B cell (primary cell): ENCODE measurements at regions not wholly inside any gene's neighbourhood (a gene's known extent, or its start where the extent isn't known, plus 50 kb on each side); places are given as distances from the start of the nearest gene placed in this dataset.

Experiments used
- ATAC-seq: fragments of 200-7000 bp; cut with Tn5 transposase; one replicate; pipeline ENCODE4 v1.10.0; 2021; ENCODE audit warnings: low read depth, mild to moderate bottlenecking, moderate number of reproducible peaks, moderate library complexity
- CTCF ChIA-PET: fragments of 350-600 bp; sonication (Branson Sonifier 250); formaldehyde crosslinking; loops from one replicate; lab custom pipeline; 2021; ENCODE audit warnings: antibody characterized with exemption, inconsistent platforms; lab: Charles Lee
- POLR2A ChIA-PET: fragments of 350-600 bp; sonication (Branson Sonifier 250); formaldehyde crosslinking; loops from one replicate; lab custom pipeline; 2021; ENCODE audit warnings: antibody characterized with exemption; lab: Charles Lee
- DNase-seq: peaks from one replicate; pipeline ENCODE4 v3.0.0; 2013
- H2AFZ ChIP-seq: 2 replicates; pipeline ENCODE4 v1.6.1; 2012; ENCODE audit warnings: mild to moderate bottlenecking, low read depth, low read length; ENCODE audit not compliant: insufficient read depth, poor library complexity, severe bottlenecking
- H3K27ac ChIP-seq, 2 donors: 1 replicate in 1 of 2; 2 replicates in 1 of 2; pipeline ENCODE4 v1.5.1; 2012 to 2013; ENCODE audit warnings: low read length in 2 of 2, mild to moderate bottlenecking in 2 of 2, moderate library complexity in 1 of 2
- H3K27me3 ChIP-seq, 4 experiments: fragments of 200-600 bp in 1 of 4; sonication (generic) in 1 of 4; replicated peaks in 1 of 4; 1 replicate in 2 of 4; 2 replicates in 2 of 4; pipeline versions ENCODE4 v1.6.1 to v1.7.0; 2013 to 2016; ENCODE audit warnings: low read length in 3 of 4, mild to moderate bottlenecking in 2 of 4, mixed read lengths in 1 of 4, moderate library complexity in 1 of 4; ENCODE audit not compliant: insufficient read depth in 4 of 4, control insufficient read depth in 3 of 4; ENCODE audit errors: control extremely low read depth in 1 of 4
- H3K36me3 ChIP-seq, 2 experiments: replicated peaks in 1 of 2; 1 replicate in 1 of 2; 2 replicates in 1 of 2; pipeline versions ENCODE4 v1.6.1 to v1.7.1; 2013; ENCODE audit warnings: low read length in 1 of 2; ENCODE audit not compliant: insufficient read depth in 2 of 2, control insufficient read depth in 1 of 2; ENCODE audit errors: control extremely low read depth in 1 of 2, extremely low read depth in 1 of 2
- H3K4me1 ChIP-seq, 2 donors: fragments of 200-600 bp in 1 of 2; sonication (generic) in 1 of 2; 1 replicate in 1 of 2; 2 replicates in 1 of 2; pipeline versions ENCODE4 v1.5.1 to v1.6.1; 2013 to 2017; ENCODE audit warnings: low read length in 2 of 2; ENCODE audit not compliant: control insufficient read depth in 2 of 2, insufficient read depth in 2 of 2
- H3K4me2 ChIP-seq: replicated peaks from 2 replicates; pipeline ENCODE3; 2012; ENCODE audit warnings: mild to moderate bottlenecking, low read depth, low read length; ENCODE audit not compliant: poor library complexity, severe bottlenecking
- H3K4me3 ChIP-seq, 5 experiments: fragments of 200-600 bp in 1 of 5; sonication (generic) in 1 of 5; 1 replicate in 3 of 5; 2 replicates in 2 of 5; pipeline versions ENCODE4 v1.5.1 to v1.7.0; 2011 to 2016; ENCODE audit warnings: low read length in 4 of 5, mild to moderate bottlenecking in 4 of 5, low read depth in 2 of 5, control low read depth in 1 of 5, moderate library complexity in 1 of 5; ENCODE audit not compliant: insufficient read depth in 1 of 5; ENCODE audit errors: control extremely low read depth in 1 of 5, extremely low read depth in 1 of 5
- H3K79me2 ChIP-seq: fragments of 200-600 bp; sonication (generic); one replicate; pipeline ENCODE4 v1.6.0; 2016; ENCODE audit warnings: low read length; ENCODE audit not compliant: control insufficient read depth, insufficient read depth
- H3K9ac ChIP-seq: fragments of 200-600 bp; sonication (generic); 2 replicates; pipeline ENCODE4 v1.6.1; 2017; ENCODE audit warnings: mild to moderate bottlenecking, low read length, moderate library complexity
- H3K9me3 ChIP-seq, 3 donors: one replicate each; pipeline versions ENCODE4 v1.6.1 to v1.7.1; 2013; ENCODE audit warnings: low read length in 2 of 3; ENCODE audit not compliant: control insufficient read depth in 2 of 3, insufficient read depth in 1 of 3; ENCODE audit errors: control extremely low read depth in 1 of 3
- H4K20me1 ChIP-seq: 2 replicates; pipeline ENCODE4 v1.6.0; 2012; ENCODE audit warnings: mild to moderate bottlenecking, low read length; ENCODE audit not compliant: insufficient read depth, control insufficient read depth, poor library complexity, severe bottlenecking
- H3K27ac Mint-ChIP-seq: one replicate; pipeline ENCODE4 v1.8.0; 2021; ENCODE audit warnings: mixed read lengths
- H3K27me3 Mint-ChIP-seq: one replicate; pipeline ENCODE4 v1.8.0; 2021; ENCODE audit warnings: mixed read lengths
- H3K4me1 Mint-ChIP-seq: one replicate; pipeline ENCODE4 v1.8.0; 2021; ENCODE audit warnings: mixed read lengths
- H3K4me3 Mint-ChIP-seq: one replicate; pipeline ENCODE4 v1.8.0; 2021; ENCODE audit warnings: mixed read lengths
- H3K9me3 Mint-ChIP-seq: one replicate; pipeline ENCODE4 v1.8.0; 2022; ENCODE audit warnings: mixed read lengths; ENCODE audit not compliant: insufficient read depth
- EZH2 ChIP-seq: IDR thresholded peaks from 2 replicates; pipeline ENCODE4 v1.6.1; 2012; ENCODE audit warnings: borderline replicate concordance, low read depth, mild to moderate bottlenecking, moderate library complexity, low read length; ENCODE audit not compliant: insufficient read depth, poor library complexity, severe bottlenecking
- WGBS: methylation state at CpG from one replicate; pipeline ENCODE4 v1.1.5; 2013; ENCODE audit warnings: missing lambda C conversion rate; ENCODE audit not compliant: insufficient coverage; 5-methylcytosine and 5-hydroxymethylcytosine counted together
- intact Hi-C: fragments of 100-400 bp; cut with micrococcal nuclease; formaldehyde crosslinking; loops from one replicate; pipeline ENCODE4 v1.10.0; 2022
- TF ChIP-seq, protein P1 (sequence below): fragments of 200-600 bp; IDR thresholded peaks from one replicate; pipeline ENCODE4 v1.8.0; 2022; ENCODE audit warnings: antibody characterized with exemption, mild to moderate bottlenecking

DNA sequence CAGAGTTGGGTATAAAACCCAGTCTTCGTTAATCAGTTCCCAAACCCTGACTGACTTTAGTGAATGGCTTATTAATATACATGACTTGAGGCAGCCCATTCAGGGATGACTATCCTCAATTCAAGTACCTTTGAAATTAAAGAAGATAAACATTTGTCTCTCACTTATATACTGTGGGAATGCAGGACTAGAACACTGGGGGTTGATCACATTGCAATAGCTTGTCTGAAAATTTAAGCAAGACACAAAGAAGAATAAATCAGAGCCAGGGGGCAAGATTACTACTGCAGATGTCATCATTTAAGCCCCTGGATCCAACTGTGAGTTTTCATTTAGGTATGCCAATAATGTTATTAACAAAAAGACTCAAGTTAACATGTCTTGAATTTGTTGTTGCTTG is 647.7 kb downstream of the ZPLD1 start:
- intact Hi-C loops, result no loop called here
- Histone ChIP-seq H3K79me2 (no peaks in the 10 kb centered on the region), H2AFZ (no peak overlapping the region), H3K4me3 (no peak overlapping the region), H3K9me3 (no peaks in the 10 kb centered on the region), H3K4me2 (no peak overlapping the region), H4K20me1 (no peaks in the 10 kb centered on the region), H3K27ac (no peak overlapping the region), H3K36me3 (no peaks in the 10 kb centered on the region), H3K9ac (no peak overlapping the region), H3K4me1 (no peaks in the 10 kb centered on the region), H3K27me3 (no peaks in the 10 kb centered on the region)
- no CpG with 5 or more reads among the region's 1 CpG for WGBS
- Mint-ChIP-seq H3K27ac (no peak overlapping the region), H3K4me1 (no peaks in the 10 kb centered on the region), H3K4me3 (no peak overlapping the region), H3K27me3 (no peaks in the 10 kb centered on the region), H3K9me3 (no peaks in the 10 kb centered on the region)
- TF ChIP-seq, protein P1, sequence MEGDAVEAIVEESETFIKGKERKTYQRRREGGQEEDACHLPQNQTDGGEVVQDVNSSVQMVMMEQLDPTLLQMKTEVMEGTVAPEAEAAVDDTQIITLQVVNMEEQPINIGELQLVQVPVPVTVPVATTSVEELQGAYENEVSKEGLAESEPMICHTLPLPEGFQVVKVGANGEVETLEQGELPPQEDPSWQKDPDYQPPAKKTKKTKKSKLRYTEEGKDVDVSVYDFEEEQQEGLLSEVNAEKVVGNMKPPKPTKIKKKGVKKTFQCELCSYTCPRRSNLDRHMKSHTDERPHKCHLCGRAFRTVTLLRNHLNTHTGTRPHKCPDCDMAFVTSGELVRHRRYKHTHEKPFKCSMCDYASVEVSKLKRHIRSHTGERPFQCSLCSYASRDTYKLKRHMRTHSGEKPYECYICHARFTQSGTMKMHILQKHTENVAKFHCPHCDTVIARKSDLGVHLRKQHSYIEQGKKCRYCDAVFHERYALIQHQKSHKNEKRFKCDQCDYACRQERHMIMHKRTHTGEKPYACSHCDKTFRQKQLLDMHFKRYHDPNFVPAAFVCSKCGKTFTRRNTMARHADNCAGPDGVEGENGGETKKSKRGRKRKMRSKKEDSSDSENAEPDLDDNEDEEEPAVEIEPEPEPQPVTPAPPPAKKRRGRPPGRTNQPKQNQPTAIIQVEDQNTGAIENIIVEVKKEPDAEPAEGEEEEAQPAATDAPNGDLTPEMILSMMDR, result no peak
- no peak for TF ChIP-seq EZH2
- no peak for DNase-seq
- ChIA-PET POLR2A (no interaction called here), CTCF (no interaction called here)
- no peak for ATAC-seq

DNA sequence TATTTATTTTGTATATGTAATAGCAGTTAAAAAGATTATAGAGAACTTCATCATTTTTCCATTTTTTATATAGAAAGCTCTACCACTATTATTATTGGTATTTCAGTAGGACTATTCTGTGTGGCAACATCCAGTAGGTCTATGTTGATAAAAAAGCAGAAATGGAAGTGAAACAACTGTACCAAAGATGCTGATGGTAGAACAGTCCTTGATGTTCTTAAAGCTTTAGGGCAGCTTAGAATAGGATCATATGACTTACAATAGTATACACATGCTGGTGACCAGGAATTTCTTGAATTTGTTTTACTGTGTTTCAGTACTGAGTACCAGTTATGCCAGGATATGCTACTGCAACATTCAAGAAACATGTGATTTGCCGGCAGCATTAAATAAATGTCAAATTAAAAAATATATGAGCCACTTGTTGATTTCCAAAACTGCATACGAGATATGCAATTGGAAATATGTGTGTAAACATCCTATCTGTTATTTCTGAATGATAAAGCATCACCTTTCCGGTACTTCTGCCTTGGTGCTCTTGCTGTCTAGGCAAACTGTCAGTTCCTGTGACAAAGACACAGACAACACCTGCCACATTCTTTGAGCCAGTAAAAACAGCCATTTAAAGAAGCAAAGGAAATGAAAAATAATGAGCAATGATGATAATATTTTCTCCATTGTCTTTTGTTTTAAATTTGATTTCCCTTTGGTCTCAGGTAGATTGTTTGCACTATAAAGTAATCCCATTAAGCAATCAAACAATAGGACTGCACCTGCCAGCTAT is 649.2 kb downstream of the ZPLD1 start:
- H3K27me3 ChIP-seq, result no peaks in the 10 kb centered on the region
- H3K4me3 Mint-ChIP-seq, result no peak overlapping the region
- no peak overlapping the region for H3K4me3 ChIP-seq
- no peak for ATAC-seq
- no peak for DNase-seq
- H3K4me1 Mint-ChIP-seq, result no peaks in the 10 kb centered on the region
- TF ChIP-seq EZH2, result no peak
- TF ChIP-seq, protein P1, result no peak
- no peaks in the 10 kb centered on the region for H3K4me1 ChIP-seq
- no peaks in the 10 kb centered on the region for H3K36me3 ChIP-seq
- no peaks in the 10 kb centered on the region for H3K9me3 Mint-ChIP-seq
- H4K20me1 ChIP-seq, result no peaks in the 10 kb centered on the region
- no peak overlapping the region for H3K27ac ChIP-seq
- ChIA-PET CTCF (no interaction called here), POLR2A (no interaction called here)
- no peak overlapping the region for H2AFZ ChIP-seq
- intact Hi-C loops, result no loop called here
- H3K27me3 Mint-ChIP-seq, result no peaks in the 10 kb centered on the region
- no peak overlapping the region for H3K9ac ChIP-seq
- no peak overlapping the region for H3K27ac Mint-ChIP-seq
- no peak overlapping the region for H3K4me2 ChIP-seq
- no peaks in the 10 kb centered on the region for H3K79me2 ChIP-seq
- H3K9me3 ChIP-seq, result no peaks in the 10 kb centered on the region
- no CpG with 5 or more reads among the region's 3 CpGs for WGBS
